Hepatocyte (in vitro differentiated cells): ENCODE measurements at regions not wholly inside any gene's neighbourhood (a gene's known extent, or its start where the extent isn't known, plus 50 kb on each side); places are given as distances from the start of the nearest gene placed in this dataset.

ENCODE experiments used
- CTCF ChIP-seq: fragments of 200-600 bp; sonication (generic); IDR thresholded peaks from 2 replicates; pipeline ENCODE4 v1.5.1; 2016; ENCODE audit warnings: antibody characterized with exemption, mild to moderate bottlenecking; ENCODE audit not compliant: poor library complexity
- EZH2 ChIP-seq: fragments of 200-600 bp; sonication (generic); IDR thresholded peaks from 2 replicates; pipeline ENCODE4 v1.6.1; 2016; ENCODE audit warnings: antibody characterized with exemption, mild to moderate bottlenecking, borderline replicate concordance
- EZH2phosphoT487 ChIP-seq: fragments of 200-600 bp; sonication (generic); IDR thresholded peaks from one replicate; pipeline ENCODE4 v1.6.1; 2018; ENCODE audit warnings: antibody characterized with exemption, mild to moderate bottlenecking, low read depth, moderate library complexity; ENCODE audit not compliant: unreplicated experiment, severe bottlenecking

DNA sequence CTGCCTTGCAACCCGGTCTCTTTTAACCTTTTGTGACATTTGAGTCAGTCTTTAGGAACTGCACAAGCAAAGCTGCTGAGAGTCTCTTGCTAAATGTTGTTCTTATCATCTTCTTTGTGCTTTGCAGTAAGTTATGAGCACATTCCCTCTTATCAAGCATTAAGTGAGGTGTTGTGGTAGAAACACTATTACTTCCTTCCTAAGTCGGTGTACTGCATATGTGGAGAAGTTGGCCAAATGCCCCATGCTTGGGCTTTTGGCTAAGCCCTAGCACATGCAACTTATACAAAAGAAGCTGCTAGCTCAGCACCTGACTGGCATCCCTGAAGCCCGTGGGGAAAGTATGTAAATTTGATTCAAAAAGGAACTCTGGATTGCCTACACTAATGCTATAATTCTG, 136.5 kb upstream of the RBMS3 start:
- no peak for TF ChIP-seq CTCF
- no peak for TF ChIP-seq EZH2
- no peak for TF ChIP-seq EZH2phosphoT487
